Calu3 (cell line): ENCODE measurements at regions not wholly inside any gene's neighbourhood (a gene's known extent, or its start where the extent isn't known, plus 50 kb on each side); places are given as distances from the start of the nearest gene placed in this dataset.

Source experiments
- BruUV-seq: library from RNA; stranded (reverse); fragments of 400-500 nt; replicated peaks from 2 replicates; lab custom pipeline; 2021; lab: Mats Ljungman, UMichigan
- CTCF ChIA-PET: fragments of 300-600 bp; sonication (Branson Sonifier 250); formaldehyde crosslinking; loops from one replicate; lab custom pipeline; 2022; ENCODE audit warnings: antibody characterized with exemption; lab: Charles Lee
- DNase-seq: peaks from one replicate; pipeline ENCODE4 v3.0.0; 2022
- H3K27ac Mint-ChIP-seq: one replicate; pipeline ENCODE4 v1.8.0; 2022; ENCODE audit warnings: mixed read lengths; ENCODE audit not compliant: unreplicated experiment
- H3K27me3 Mint-ChIP-seq: one replicate; pipeline ENCODE4 v1.8.0; 2022; ENCODE audit warnings: mixed read lengths; ENCODE audit not compliant: unreplicated experiment
- H3K36me3 Mint-ChIP-seq: one replicate; pipeline ENCODE4 v1.8.0; 2022; ENCODE audit warnings: mild to moderate bottlenecking, moderate library complexity, mixed read lengths; ENCODE audit not compliant: insufficient read depth, unreplicated experiment
- H3K4me1 Mint-ChIP-seq: one replicate; pipeline ENCODE4 v1.8.0; 2022; ENCODE audit warnings: mild to moderate bottlenecking, low read depth, mixed read lengths; ENCODE audit not compliant: unreplicated experiment
- H3K4me3 Mint-ChIP-seq: one replicate; pipeline ENCODE4 v1.8.0; 2022; ENCODE audit warnings: mild to moderate bottlenecking, low read depth, moderate library complexity, mixed read lengths; ENCODE audit not compliant: unreplicated experiment
- H3K9me3 Mint-ChIP-seq: one replicate; pipeline ENCODE4 v1.8.0; 2022; ENCODE audit warnings: low read depth, mixed read lengths; ENCODE audit not compliant: unreplicated experiment
- CTCF ChIP-seq: fragments of 200-600 bp; IDR thresholded peaks from one replicate; pipeline ENCODE4 v1.8.0; 2022; ENCODE audit warnings: antibody characterized with exemption; ENCODE audit not compliant: unreplicated experiment
- intact Hi-C: fragments of 100-400 bp; cut with micrococcal nuclease; formaldehyde crosslinking; loops from one replicate; pipeline ENCODE4 v1.10.0; 2022; ENCODE audit not compliant: unreplicated experiment

DNA sequence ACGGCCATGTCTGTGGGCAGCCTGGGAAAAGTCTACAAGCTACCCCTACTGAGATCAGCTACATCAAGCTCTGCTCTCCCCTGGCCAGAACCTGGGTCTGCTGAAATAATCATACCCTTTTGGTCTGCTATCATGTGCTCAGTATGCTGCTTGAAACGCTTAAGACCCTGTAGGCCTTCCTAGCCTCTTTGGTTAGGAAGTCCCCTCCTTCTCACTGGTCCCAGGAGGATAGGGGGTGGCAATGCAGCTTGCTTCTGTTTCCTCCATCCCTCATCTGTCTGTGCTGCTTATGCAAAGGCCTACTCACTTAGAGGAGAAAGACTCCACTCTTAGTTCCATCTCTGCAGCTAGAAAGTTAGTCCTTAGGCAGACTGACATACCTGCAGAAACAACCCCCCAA, 118.2 kb upstream of the RASGRP1 start:
- TF ChIP-seq CTCF: no peak
- CTCF ChIA-PET: interaction anchor here (0.9 kb wide), 1 partner anchor 242 kb away, joined by 4 read pairs; no protein-coding TSS in a partner anchor
- DNase-seq: no peak
- Mint-ChIP-seq H3K4me1 (no peaks in the 10 kb centered on the region), H3K27me3 (no peaks in the 10 kb centered on the region), H3K9me3 (no peaks in the 10 kb centered on the region), H3K27ac (no peak overlapping the region), H3K36me3 (no peaks in the 10 kb centered on the region), H3K4me3 (no peak overlapping the region)
- no TSS peak for BruUV-seq
- intact Hi-C loops: loop anchor here (1.0 to 10.0 kb wide), 4 partner anchors 121 to 688 kb away; partner anchors contain the start of gene RASGRP1

DNA sequence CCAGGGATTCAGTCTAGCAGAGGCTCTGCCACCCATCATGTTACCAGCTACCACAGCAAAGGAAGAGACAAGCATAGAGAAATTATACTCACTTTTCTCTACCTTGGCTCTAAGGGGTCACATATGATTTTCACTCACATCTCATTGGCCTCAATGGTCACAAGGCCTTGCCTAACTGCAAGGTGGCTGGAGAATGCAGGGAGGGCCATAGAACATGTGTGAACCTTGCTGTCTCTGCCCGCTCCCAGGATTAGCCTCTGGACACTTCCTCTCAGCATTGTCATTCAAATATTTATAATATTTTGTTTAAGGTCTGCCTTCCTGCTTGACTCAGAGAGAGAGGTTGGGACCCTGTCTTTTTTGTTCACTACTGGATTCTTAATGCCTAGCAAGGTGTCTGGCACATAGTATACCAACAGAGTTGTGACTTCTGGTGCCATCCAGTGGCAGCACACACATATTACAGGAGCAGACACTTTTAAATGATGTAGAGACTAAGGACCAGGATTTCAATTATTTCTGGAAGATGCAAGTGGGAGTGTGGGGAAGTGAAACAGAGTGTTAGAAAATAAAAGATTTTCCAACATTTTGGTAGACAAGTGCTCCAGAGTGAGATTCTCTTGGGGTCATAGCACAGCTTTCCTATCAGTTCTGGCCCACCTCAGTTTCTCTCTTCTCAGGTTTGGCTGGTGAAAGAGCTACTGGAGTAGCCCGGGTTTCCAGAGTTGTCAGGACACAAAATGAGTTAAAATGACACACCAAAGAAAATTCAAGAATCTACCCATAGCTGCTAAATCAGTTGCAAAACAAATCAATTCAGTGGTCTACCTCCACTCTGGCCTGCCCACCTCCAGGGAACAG, 119.0 kb upstream of the RASGRP1 start:
- H3K27ac Mint-ChIP-seq: no peak overlapping the region
- no peaks in the 10 kb centered on the region for H3K9me3 Mint-ChIP-seq
- intact Hi-C loops: loop anchor here (1.0 to 10.0 kb wide), 4 partner anchors 121 to 689 kb away; partner anchors contain the start of gene RASGRP1
- H3K36me3 Mint-ChIP-seq: no peaks in the 10 kb centered on the region
- peak; percentile 31 for TF ChIP-seq CTCF
- CTCF ChIA-PET: interaction anchor here (0.5 kb wide), 1 partner anchor 60 kb away, joined by 3 read pairs; no protein-coding TSS in a partner anchor
- DNase-seq: peak; percentile 43
- H3K27me3 Mint-ChIP-seq: no peaks in the 10 kb centered on the region
- no TSS peak for BruUV-seq
- H3K4me1 Mint-ChIP-seq: no peaks in the 10 kb centered on the region
- H3K4me3 Mint-ChIP-seq: no peak overlapping the region

GRCh38 chr15:38684440-38685010, 119.9 kb upstream of the RASGRP1 start:
- no peak for TF ChIP-seq CTCF
- Mint-ChIP-seq H3K4me3 (no peak overlapping the region), H3K27me3 (no peaks in the 10 kb centered on the region), H3K4me1 (no peaks in the 10 kb centered on the region), H3K9me3 (no peaks in the 10 kb centered on the region), H3K36me3 (no peaks in the 10 kb centered on the region), H3K27ac (no peak overlapping the region)
- CTCF ChIA-PET: no interaction called here
- intact Hi-C loops: loop anchor here (5.0 to 10.0 kb wide), 2 partner anchors 122 to 690 kb away; partner anchors contain the start of gene RASGRP1
- no peak for DNase-seq
- BruUV-seq: no TSS peak

GRCh38 chr15:38685686-38686339, 121.2 kb upstream of the RASGRP1 start:
- H3K4me3 Mint-ChIP-seq: no peak overlapping the region
- TF ChIP-seq CTCF: no peak
- H3K4me1 Mint-ChIP-seq: no peaks in the 10 kb centered on the region
- BruUV-seq: no TSS peak
- intact Hi-C loops: loop anchor here (10.0 kb wide), 1 partner anchor 691 kb away; no protein-coding TSS in a partner anchor
- no peak overlapping the region for H3K27ac Mint-ChIP-seq
- no peak for DNase-seq
- H3K9me3 Mint-ChIP-seq: no peaks in the 10 kb centered on the region
- no peaks in the 10 kb centered on the region for H3K36me3 Mint-ChIP-seq
- no peaks in the 10 kb centered on the region for H3K27me3 Mint-ChIP-seq
- CTCF ChIA-PET: no interaction called here
